Mammary epithelial cell (primary cell): ENCODE measurements at regions not wholly inside any gene's neighbourhood (a gene's known extent, or its start where the extent isn't known, plus 50 kb on each side); places are given as distances from the start of the nearest gene placed in this dataset.

Experiments used
- EZH2 ChIP-seq: IDR thresholded peaks from 2 replicates; pipeline ENCODE4 v1.6.1; 2012; ENCODE audit warnings: low read length, inconsistent platforms, borderline replicate concordance
- TF ChIP-seq, protein P1 (sequence below), 2 donors: IDR thresholded peaks in 1 of 2; conservative IDR thresholded peaks in 1 of 2; 2 replicates each; pipeline ENCODE4 v1.5.1; 2011 to 2012; ENCODE audit warnings: inconsistent platforms in 2 of 2, low read length in 2 of 2, mild to moderate bottlenecking in 2 of 2, control low read depth in 1 of 2, low read depth in 1 of 2; ENCODE audit not compliant: insufficient read depth in 1 of 2; ENCODE audit errors: extremely low read depth in 1 of 2

DNA sequence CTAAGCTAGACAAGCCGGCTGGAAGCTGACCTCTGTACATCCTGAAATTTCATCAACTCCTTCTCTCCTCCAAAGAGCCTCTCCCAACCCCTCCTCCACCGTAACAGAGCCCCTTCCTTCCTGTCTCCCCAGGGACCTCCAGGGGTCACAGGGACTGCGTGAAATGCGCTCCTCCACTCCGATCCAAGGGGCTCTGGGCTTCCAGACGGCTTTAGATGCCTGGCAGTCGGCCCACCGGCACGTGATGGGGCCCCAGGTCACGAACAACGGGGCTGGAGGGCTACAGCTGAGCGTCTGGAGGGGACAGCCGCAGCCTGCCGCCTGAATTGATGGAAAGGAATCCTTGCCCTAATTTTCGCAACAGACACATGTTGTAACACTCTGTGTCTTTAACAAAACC, 264.1 kb downstream of the MN1 start:
- TF ChIP-seq EZH2, result no peak
- TF ChIP-seq, protein P1, sequence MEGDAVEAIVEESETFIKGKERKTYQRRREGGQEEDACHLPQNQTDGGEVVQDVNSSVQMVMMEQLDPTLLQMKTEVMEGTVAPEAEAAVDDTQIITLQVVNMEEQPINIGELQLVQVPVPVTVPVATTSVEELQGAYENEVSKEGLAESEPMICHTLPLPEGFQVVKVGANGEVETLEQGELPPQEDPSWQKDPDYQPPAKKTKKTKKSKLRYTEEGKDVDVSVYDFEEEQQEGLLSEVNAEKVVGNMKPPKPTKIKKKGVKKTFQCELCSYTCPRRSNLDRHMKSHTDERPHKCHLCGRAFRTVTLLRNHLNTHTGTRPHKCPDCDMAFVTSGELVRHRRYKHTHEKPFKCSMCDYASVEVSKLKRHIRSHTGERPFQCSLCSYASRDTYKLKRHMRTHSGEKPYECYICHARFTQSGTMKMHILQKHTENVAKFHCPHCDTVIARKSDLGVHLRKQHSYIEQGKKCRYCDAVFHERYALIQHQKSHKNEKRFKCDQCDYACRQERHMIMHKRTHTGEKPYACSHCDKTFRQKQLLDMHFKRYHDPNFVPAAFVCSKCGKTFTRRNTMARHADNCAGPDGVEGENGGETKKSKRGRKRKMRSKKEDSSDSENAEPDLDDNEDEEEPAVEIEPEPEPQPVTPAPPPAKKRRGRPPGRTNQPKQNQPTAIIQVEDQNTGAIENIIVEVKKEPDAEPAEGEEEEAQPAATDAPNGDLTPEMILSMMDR (conservative IDR thresholded peaks at IDR 0.05 in 1 of 2, IDR thresholded peaks at IDR 0.05 in 1 of 2; ENCODE audit: extremely low read depth in 1 of 2, insufficient read depth in 1 of 2, low read depth in 1 of 2, low read length in 2 of 2), result no peak
